GM23248 (cell line): ENCODE measurements at regions not wholly inside any gene's neighbourhood (a gene's known extent, or its start where the extent isn't known, plus 50 kb on each side); places are given as distances from the start of the nearest gene placed in this dataset.

Source experiments
- EZH2 ChIP-seq: fragments of 200-600 bp; sonication (generic); IDR thresholded peaks from 2 replicates; pipeline ENCODE4 v1.6.1; 2018; ENCODE audit warnings: antibody characterized with exemption, mild to moderate bottlenecking; ENCODE audit not compliant: insufficient read depth, poor library complexity, severe bottlenecking
- EZH2phosphoT487 ChIP-seq: fragments of 200-600 bp; sonication (generic); IDR thresholded peaks from 2 replicates; pipeline ENCODE4 v1.6.1; 2018; ENCODE audit warnings: antibody characterized with exemption, moderate library complexity, mild to moderate bottlenecking, low read depth; ENCODE audit not compliant: insufficient read depth

DNA sequence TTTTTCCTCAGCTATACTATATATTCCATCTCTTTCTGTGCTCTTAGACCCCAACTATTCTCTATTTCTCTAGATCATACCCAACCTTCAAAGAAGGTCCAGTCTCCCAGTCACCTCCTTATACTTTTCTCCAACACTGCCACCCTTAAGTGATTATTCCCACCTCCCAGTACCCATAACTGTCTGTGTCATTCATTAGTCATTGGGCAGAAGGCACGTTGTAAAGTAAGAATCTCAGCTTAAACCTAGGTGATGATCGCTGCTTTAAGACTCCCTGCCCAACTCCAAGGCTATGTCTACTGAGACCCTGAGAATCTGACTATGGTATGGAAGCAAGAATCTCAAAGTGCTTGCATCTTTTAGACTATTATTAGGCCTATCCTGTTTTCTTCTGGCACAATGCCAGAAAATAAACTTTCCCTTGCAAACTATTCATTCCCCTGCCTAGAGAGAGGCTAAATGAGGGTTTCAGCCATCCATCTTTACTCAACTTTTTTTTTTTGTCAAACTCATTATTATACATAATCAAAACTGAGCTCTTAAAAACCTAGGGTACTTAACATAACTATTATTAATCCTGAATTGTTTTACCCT, 174.3 kb upstream of the DPT start:
- TF ChIP-seq EZH2 (no peak), EZH2phosphoT487 (no peak)
